Ishikawa (cell line): ENCODE measurements at regions not wholly inside any gene's neighbourhood (a gene's known extent, or its start where the extent isn't known, plus 50 kb on each side); places are given as distances from the start of the nearest gene placed in this dataset.

Experiments
- CEBPB ChIP-seq: IDR thresholded peaks from 2 replicates; pipeline ENCODE4 v1.6.1; 2012
- FOXM1 ChIP-seq: IDR thresholded peaks from 2 replicates; pipeline ENCODE4 v1.6.1; 2012; ENCODE audit warnings: low read depth, borderline replicate concordance
- RAD21 ChIP-seq: IDR thresholded peaks from 2 replicates; pipeline ENCODE4 v1.6.1; 2012; ENCODE audit warnings: low read depth
- TEAD4 ChIP-seq: IDR thresholded peaks from 2 replicates; pipeline ENCODE4 v1.6.1; 2012
- ZBTB7A ChIP-seq: IDR thresholded peaks from 2 replicates; pipeline ENCODE4 v1.6.1; 2012; ENCODE audit warnings: low read depth

GRCh38 chr9:126223798-126224531 lies 102.7 kb upstream of the MVB12B start:
- no peak for TF ChIP-seq RAD21
- TF ChIP-seq TEAD4: no peak
- TF ChIP-seq ZBTB7A: no peak
- no peak for TF ChIP-seq CEBPB
- TF ChIP-seq FOXM1: no peak
